GM12878 (cell line): ENCODE measurements at regions not wholly inside any gene's neighbourhood (a gene's known extent, or its start where the extent isn't known, plus 50 kb on each side); places are given as distances from the start of the nearest gene placed in this dataset.

Source experiments
- ATAC-seq: fragments of 200-7000 bp; cut with Tn5 transposase; 3 replicates; pipeline ENCODE4 v1.9.1; 2020; ENCODE audit warnings: mild to moderate bottlenecking, moderate library complexity
- BruUV-seq: library from RNA; stranded (reverse); fragments of 400-500 nt; replicated peaks from 2 replicates; lab custom pipeline; 2021; lab: Mats Ljungman, UMichigan
- CTCF ChIA-PET: fragments of 300-600 bp; sonication (Branson Sonifier 250); formaldehyde crosslinking; extraction: SDS; loops from one replicate; lab custom pipeline; 2021; ENCODE audit warnings: inconsistent platforms; lab: Yijun Ruan, JAX
- POLR2A ChIA-PET: fragments of 350-600 bp; formaldehyde crosslinking; extraction: SDS; loops from one replicate; lab custom pipeline; 2021; ENCODE audit warnings: inconsistent platforms; lab: Charles Lee
- RAD21 ChIA-PET: fragments of 300-600 bp; sonication (Branson Sonifier 250); formaldehyde crosslinking; loops from one replicate; lab custom pipeline; 2023; ENCODE audit warnings: antibody characterized with exemption; ENCODE audit not compliant: unreplicated experiment; lab: Charles Lee
- SMC1A ChIA-PET: fragments of 300-600 bp; sonication (Branson Sonifier 250); formaldehyde crosslinking; loops from one replicate; lab custom pipeline; 2023; ENCODE audit not compliant: unreplicated experiment, uncharacterized antibody; lab: Charles Lee
- DNase-seq: peaks from one replicate; pipeline ENCODE4 v3.0.0-alpha.2; 2011; ENCODE audit warnings: low read depth, low spot score
- FAIRE-seq: peaks from 3 replicates; lab custom pipeline; 2011; peaks lifted over from hg19 to GRCh38; lab: Jason Lieb, UNC
- H2AFZ ChIP-seq: 2 replicates; pipeline ENCODE4 v1.6.0; 2011; ENCODE audit warnings: low read depth, low read length, control low read depth; ENCODE audit not compliant: control insufficient read depth
- H3K27ac ChIP-seq: 2 replicates; pipeline ENCODE4 v1.5.1; 2011; ENCODE audit warnings: control low read depth; ENCODE audit not compliant: control insufficient read depth, insufficient read depth
- H3K27me3 ChIP-seq, 2 experiments: replicated peaks in 1 of 2; 2 replicates each; pipeline versions ENCODE4 v1.6.0 to v1.6.1; 2011; ENCODE audit warnings: low read length in 1 of 2; ENCODE audit not compliant: control insufficient read depth in 2 of 2, insufficient read depth in 2 of 2
- H3K36me3 ChIP-seq, 2 experiments: 2 replicates each; pipeline ENCODE4 v1.5.1; 2011; ENCODE audit warnings: low read length in 1 of 2; ENCODE audit not compliant: control insufficient read depth in 2 of 2, insufficient read depth in 2 of 2
- H3K4me1 ChIP-seq: 2 replicates; pipeline ENCODE4 v1.6.1; 2011; ENCODE audit warnings: mild to moderate bottlenecking, low read length, moderate library complexity, mixed read lengths; ENCODE audit not compliant: control insufficient read depth, insufficient read depth
- H3K4me2 ChIP-seq: 2 replicates; pipeline ENCODE4 v1.6.0; 2011; ENCODE audit warnings: control low read depth; ENCODE audit not compliant: control insufficient read depth, insufficient read depth
- H3K4me3 ChIP-seq: fragments of 200-600 bp; sonication (generic); 2 replicates; pipeline ENCODE4 v1.5.1; 2016
- H3K79me2 ChIP-seq: 2 replicates; pipeline ENCODE4 v1.6.0; 2011; ENCODE audit warnings: low read length; ENCODE audit not compliant: control insufficient read depth, insufficient read depth
- H3K9ac ChIP-seq: 2 replicates; pipeline ENCODE4 v1.8.0; 2011; ENCODE audit warnings: low read length, control low read depth, mixed read lengths; ENCODE audit not compliant: control insufficient read depth, insufficient read depth
- H3K9me3 ChIP-seq: replicated peaks from 3 replicates; pipeline ENCODE4 v1.5.1; 2011; ENCODE audit warnings: mild to moderate bottlenecking, low read length; ENCODE audit not compliant: control insufficient read depth, insufficient read depth
- H4K20me1 ChIP-seq: 2 replicates; pipeline ENCODE4 v1.6.0; 2011; ENCODE audit not compliant: control insufficient read depth, insufficient read depth
- BCLAF1 ChIP-seq: fragments of 450-650 bp; IDR thresholded peaks from 2 replicates; pipeline ENCODE4 v1.6.1; 2017; ENCODE audit warnings: antibody characterized with exemption, mild to moderate bottlenecking, moderate library complexity
- CHD1 ChIP-seq: IDR thresholded peaks from 2 replicates; pipeline ENCODE4 v1.6.1; 2012; ENCODE audit warnings: low read depth, low read length, improper control_type of control experiment
- EZH2 ChIP-seq: IDR thresholded peaks from 2 replicates; pipeline ENCODE4 v1.6.1; 2012; ENCODE audit warnings: low read depth, mild to moderate bottlenecking, control low read depth, inconsistent platforms, low read length, borderline replicate concordance; ENCODE audit not compliant: control insufficient read depth
- HDGF ChIP-seq: fragments of 450-650 bp; IDR thresholded peaks from 2 replicates; pipeline ENCODE4 v1.6.1; 2016; ENCODE audit warnings: antibody characterized with exemption
- IKZF1 ChIP-seq: fragments of 450-650 bp; conservative IDR thresholded peaks from 2 replicates; pipeline ENCODE4 v1.6.1; 2017; ENCODE audit warnings: antibody characterized with exemption, mild to moderate bottlenecking
- IRF4 ChIP-seq: IDR thresholded peaks from 2 replicates; pipeline ENCODE4 v1.6.1; 2011; ENCODE audit warnings: low read depth, low read length
- MEF2B ChIP-seq: fragments of 450-650 bp; IDR thresholded peaks from 2 replicates; pipeline ENCODE4 v1.6.1; 2018; ENCODE audit warnings: mild to moderate bottlenecking, moderate library complexity; ENCODE audit not compliant: partially characterized antibody, poor library complexity, severe bottlenecking
- SIN3A ChIP-seq: IDR thresholded peaks from 2 replicates; pipeline ENCODE4 v1.6.1; 2012; ENCODE audit warnings: low read depth, low read length, improper control_type of control experiment
- SPI1 ChIP-seq: IDR thresholded peaks from 2 replicates; pipeline ENCODE4 v1.6.1; 2011; ENCODE audit warnings: low read depth, mild to moderate bottlenecking, low read length, moderate library complexity, borderline replicate concordance; ENCODE audit not compliant: insufficient read depth
- SRF ChIP-seq, 2 experiments: IDR thresholded peaks; 2 replicates each; pipeline ENCODE4 v1.6.1; 2011; ENCODE audit warnings: low read depth in 2 of 2, low read length in 2 of 2, mild to moderate bottlenecking in 1 of 2, moderate library complexity in 1 of 2
- YBX1 ChIP-seq: fragments of 450-650 bp; IDR thresholded peaks from 2 replicates; pipeline ENCODE4 v1.6.1; 2016; ENCODE audit warnings: antibody characterized with exemption
- YY1 ChIP-seq: IDR thresholded peaks from 2 replicates; pipeline ENCODE4 v1.6.1; 2011; ENCODE audit warnings: low read depth, mild to moderate bottlenecking, low read length
- ZBTB33 ChIP-seq: fragments of 450-650 bp; IDR thresholded peaks from 2 replicates; pipeline ENCODE4 v1.6.1; 2017; ENCODE audit warnings: mild to moderate bottlenecking
- WGBS: methylation state at CpG from one replicate; pipeline ENCODE4 v1.1.6; 2016; ENCODE audit warnings: low lambda C conversion rate; ENCODE audit not compliant: insufficient replicate concordance, insufficient coverage; ENCODE audit errors: missing lambda C conversion rate; 5-methylcytosine and 5-hydroxymethylcytosine counted together
- in situ Hi-C: fragments of 300-500 bp; cut with MboI; formaldehyde crosslinking; loops from 9 replicates; pipeline ENCODE4 v1.14.3; 2018; ENCODE audit warnings: mixed read lengths
- intact Hi-C: fragments of 100-400 bp; cut with micrococcal nuclease; formaldehyde crosslinking; loops from one replicate; pipeline ENCODE4 v1.14.2; 2022; ENCODE audit not compliant: unreplicated experiment
- TF ChIP-seq, protein P1 (sequence below): IDR thresholded peaks from 2 replicates; pipeline ENCODE4 v1.6.1; 2012; ENCODE audit warnings: low read length, inconsistent platforms

DNA sequence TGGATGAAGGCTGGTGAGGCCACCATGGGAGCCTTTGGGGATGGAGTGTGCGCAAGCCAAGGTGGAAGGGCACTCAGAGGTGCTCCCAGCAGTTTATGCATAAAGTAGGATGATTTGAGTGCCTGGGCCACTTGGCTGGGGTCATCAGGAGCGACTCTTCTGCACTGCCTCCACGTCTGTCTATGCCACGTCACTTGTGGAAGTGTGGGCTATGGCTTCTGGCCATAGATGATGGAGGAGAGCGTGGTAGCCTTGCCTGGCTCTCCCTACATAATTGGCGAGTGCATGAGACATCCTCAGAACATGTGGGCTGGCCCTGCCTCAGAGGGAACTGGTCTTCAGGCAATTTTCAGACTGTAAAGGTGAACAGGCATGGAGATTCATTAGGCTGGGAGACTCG is 182.9 kb downstream of the TEX29 start (continued):
- TF ChIP-seq BCLAF1 (no peak), SPI1 (no peak), IKZF1 (no peak), YBX1 (no peak), CHD1 (no peak), HDGF (no peak), SIN3A (no peak)
- TF ChIP-seq, all 136 proteins: peak for 0

GRCh38 chr13:111503905-111504695 is 183.7 kb downstream of the TEX29 start:
- in situ Hi-C loops = no loop called here

More at GRCh38 chr13:111503905-111504695, 183.7 kb downstream of the TEX29 start:
- H3K79me2 ChIP-seq = no peaks in the 10 kb centered on the region
- TF ChIP-seq MEF2B (no peak), SRF (IDR thresholded peaks at IDR 0.05; ENCODE audit: low read depth in 2 of 2, low read length in 2 of 2) (no peak), YY1 (no peak), EZH2 (no peak), ZBTB33 (no peak), IRF4 (no peak)
- TF ChIP-seq, protein P1, sequence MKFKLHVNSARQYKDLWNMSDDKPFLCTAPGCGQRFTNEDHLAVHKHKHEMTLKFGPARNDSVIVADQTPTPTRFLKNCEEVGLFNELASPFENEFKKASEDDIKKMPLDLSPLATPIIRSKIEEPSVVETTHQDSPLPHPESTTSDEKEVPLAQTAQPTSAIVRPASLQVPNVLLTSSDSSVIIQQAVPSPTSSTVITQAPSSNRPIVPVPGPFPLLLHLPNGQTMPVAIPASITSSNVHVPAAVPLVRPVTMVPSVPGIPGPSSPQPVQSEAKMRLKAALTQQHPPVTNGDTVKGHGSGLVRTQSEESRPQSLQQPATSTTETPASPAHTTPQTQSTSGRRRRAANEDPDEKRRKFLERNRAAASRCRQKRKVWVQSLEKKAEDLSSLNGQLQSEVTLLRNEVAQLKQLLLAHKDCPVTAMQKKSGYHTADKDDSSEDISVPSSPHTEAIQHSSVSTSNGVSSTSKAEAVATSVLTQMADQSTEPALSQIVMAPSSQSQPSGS = no peak
- TF ChIP-seq, all 136 proteins: peak for 0
- SMC1A ChIA-PET = no interaction called here
- DNase-seq = no peak
- no peaks in the 10 kb centered on the region; the same call in 2 of the 3 replicates for H3K9me3 ChIP-seq
- H3K4me2 ChIP-seq = no peak overlapping the region
- H3K36me3 ChIP-seq = no peaks in the 10 kb centered on the region
- no peak overlapping the region for H3K27ac ChIP-seq
- CTCF ChIA-PET = no interaction called here
- no peaks in the 10 kb centered on the region for H3K4me1 ChIP-seq
- intact Hi-C loops = no loop called here
- BruUV-seq = no TSS peak
- no peak overlapping the region for H3K4me3 ChIP-seq
- no peak overlapping the region for H3K9ac ChIP-seq
- H4K20me1 ChIP-seq = no peaks in the 10 kb centered on the region
- RAD21 ChIA-PET = no interaction called here
- 21% methylated on average over 13 of the region's 13 CpGs for WGBS
- POLR2A ChIA-PET = no interaction called here
- H3K27me3 ChIP-seq = no peaks in the 10 kb centered on the region
- ATAC-seq = no peak
- no peak for FAIRE-seq
- no peak overlapping the region for H2AFZ ChIP-seq
